Stimulated activated effector memory CD8-positive, alpha-beta T cell treated with anti-CD3 and anti-CD28 coated beads, Interleukin-12 subunit alpha, Interleukin-12 subunit beta, amount 100 ng/mL, for 72 hours (primary cell): ENCODE measurements at regions not wholly inside any gene's neighbourhood (a gene's known extent, or its start where the extent isn't known, plus 50 kb on each side); places are given as distances from the start of the nearest gene placed in this dataset.
"Not testable (repeated sequence)": the region's sequence is repeated elsewhere in the genome, so short reads cannot be mapped to it uniquely, and the experiment has no call there.

ENCODE experiments used
- ATAC-seq: fragments of 150-1000 bp; cut with Tn5 transposase; 2 replicates; pipeline ENCODE4 v1.10.0; 2021
- DNase-seq, 2 donors: peaks; one replicate each; pipeline ENCODE4 v3.0.0; 2021 to 2022; ENCODE audit warnings: low spot score in 2 of 2
- H3K27ac Mint-ChIP-seq: one replicate; pipeline ENCODE4 v1.8.0; 2022; ENCODE audit warnings: mild to moderate bottlenecking, mixed read lengths
- H3K36me3 Mint-ChIP-seq: one replicate; pipeline ENCODE4 v1.8.0; 2022; ENCODE audit warnings: mild to moderate bottlenecking, mixed read lengths
- H3K4me1 Mint-ChIP-seq: one replicate; pipeline ENCODE4 v1.8.0; 2022; ENCODE audit warnings: mixed read lengths
- H3K4me3 Mint-ChIP-seq: one replicate; pipeline ENCODE4 v1.8.0; 2022; ENCODE audit warnings: mild to moderate bottlenecking, mixed read lengths
- H3K9me3 Mint-ChIP-seq: one replicate; pipeline ENCODE4 v1.8.0; 2022; ENCODE audit warnings: mixed read lengths

DNA sequence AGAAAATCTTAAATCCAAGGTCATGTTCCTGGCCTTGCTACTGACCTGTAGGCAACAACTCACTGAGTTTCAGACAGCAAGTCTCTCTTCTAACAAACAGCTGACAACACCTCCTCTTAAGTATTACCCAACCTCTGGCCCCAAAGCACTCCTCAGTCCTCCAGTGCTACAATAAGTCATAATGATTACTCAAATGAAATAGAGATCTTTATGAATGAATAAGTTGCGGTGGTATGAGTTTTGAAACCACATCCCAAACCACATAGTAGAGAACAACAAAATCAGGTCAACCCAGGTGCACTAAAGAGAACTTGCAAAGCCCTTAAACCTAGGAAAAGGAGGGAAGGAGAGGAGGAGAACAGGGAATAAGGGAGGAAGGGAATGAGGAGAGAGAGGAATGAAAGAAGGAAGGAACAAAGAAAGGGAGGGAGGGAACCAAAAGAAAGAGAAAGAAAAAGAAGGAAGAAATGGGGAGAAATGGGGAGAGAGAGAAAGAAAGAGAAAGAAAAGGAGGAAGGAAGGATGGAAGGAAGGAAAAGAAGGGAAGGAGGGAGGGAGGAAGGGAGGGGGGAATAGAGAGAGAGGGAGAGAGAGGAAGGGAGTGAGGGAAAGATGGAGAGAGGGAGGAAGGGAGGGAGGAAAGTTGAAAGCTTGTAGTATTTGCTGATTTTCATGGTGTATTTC lies 142.8 kb upstream of the CALCR start:
- no peak for DNase-seq
- no peak overlapping the region for H3K27ac Mint-ChIP-seq
- no peak overlapping the region for H3K4me3 Mint-ChIP-seq
- H3K4me1 Mint-ChIP-seq = no peaks in the 10 kb centered on the region
- no peaks in the 10 kb centered on the region for H3K36me3 Mint-ChIP-seq
- peaks cover 4% of the 10 kb centered on the region for H3K9me3 Mint-ChIP-seq
- ATAC-seq = peak; percentile 44

- no peak overlapping the region for H3K27ac Mint-ChIP-seq
Measured at GRCh38 chr7:93715234-93715633, 140.7 kb upstream of the CALCR start.

DNA sequence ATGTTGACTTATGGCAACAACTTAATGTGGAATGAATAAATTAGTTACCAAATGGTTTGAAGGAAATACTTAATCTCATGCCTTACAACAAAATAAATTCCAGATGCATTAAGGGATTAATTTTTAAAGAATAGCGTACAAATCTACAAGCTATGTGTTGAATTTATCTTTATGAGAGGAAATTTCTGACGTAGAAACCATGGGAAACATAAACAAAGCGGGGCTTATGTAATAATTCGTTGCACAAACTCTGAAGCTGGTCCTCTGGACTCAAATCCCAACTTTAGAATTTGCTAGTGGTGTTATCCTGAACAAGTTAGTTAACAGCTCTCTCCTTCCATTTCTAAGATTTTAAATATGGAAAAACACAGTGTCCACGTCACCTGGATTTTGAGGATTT lies 137.4 kb upstream of the CALCR start:
- Mint-ChIP-seq H3K4me3 (no peak overlapping the region), H3K4me1 (no peaks in the 10 kb centered on the region), H3K36me3 (no peaks in the 10 kb centered on the region), H3K27ac (no peak overlapping the region), H3K9me3 (no peaks in the 10 kb centered on the region)
- DNase-seq (no peak), ATAC-seq (no peak)

More at GRCh38 chr7:93715234-93715633, 140.7 kb upstream of the CALCR start:
- no peak overlapping the region for H3K4me3 Mint-ChIP-seq
- no peaks in the 10 kb centered on the region for H3K4me1 Mint-ChIP-seq
- ATAC-seq = no peak
- H3K36me3 Mint-ChIP-seq = no peaks in the 10 kb centered on the region
- DNase-seq = no peak
- H3K9me3 Mint-ChIP-seq = peaks cover 4% of the 10 kb centered on the region

DNA sequence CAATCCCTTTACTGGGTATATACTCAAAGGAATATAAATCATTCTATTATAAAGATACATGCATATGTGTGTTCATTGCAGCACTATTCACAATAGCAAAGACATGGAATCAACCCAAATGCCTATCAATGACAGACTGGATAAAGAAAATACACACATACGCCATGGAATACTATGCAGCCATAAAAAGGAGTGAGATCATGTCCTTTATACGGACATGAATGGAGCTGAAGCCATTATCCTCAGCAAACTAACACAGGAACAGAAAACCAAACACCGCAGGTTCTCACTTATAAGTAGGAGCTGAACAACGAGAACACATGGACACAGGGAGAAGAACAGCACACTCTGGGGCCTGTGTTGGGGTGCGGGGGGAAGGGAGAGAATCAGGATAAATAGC lies 133.7 kb upstream of the CALCR start:
- H3K27ac Mint-ChIP-seq, H3K4me1 Mint-ChIP-seq, ATAC-seq, H3K4me3 Mint-ChIP-seq, H3K36me3 Mint-ChIP-seq, H3K9me3 Mint-ChIP-seq, DNase-seq: not testable (repeated sequence)

- Mint-ChIP-seq H3K27ac (no peak overlapping the region), H3K9me3 (no peaks in the 10 kb centered on the region), H3K36me3 (no peaks in the 10 kb centered on the region), H3K4me3 (no peak overlapping the region), H3K4me1 (no peaks in the 10 kb centered on the region)
- DNase-seq (no peak), ATAC-seq (no peak)
Measured at GRCh38 chr7:93707249-93707648, 132.7 kb upstream of the CALCR start.

DNA sequence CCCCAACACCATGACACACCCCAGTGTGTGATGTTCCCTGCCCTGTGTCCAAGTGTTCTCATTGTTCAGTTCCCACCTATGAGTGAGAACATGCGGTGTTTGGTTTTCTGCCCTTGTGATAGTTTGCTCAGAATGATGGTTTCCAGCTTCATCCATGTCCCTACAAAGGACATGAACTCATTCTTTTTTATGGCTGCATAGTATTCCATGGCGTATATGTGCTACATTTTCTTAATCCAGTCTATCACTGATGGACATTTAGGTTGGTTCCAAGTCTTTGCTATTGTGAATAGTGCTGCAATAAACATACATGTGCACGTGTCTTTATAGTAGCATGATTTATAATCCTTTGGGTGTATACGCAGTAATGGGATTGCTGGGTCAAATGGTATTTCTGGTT lies 131.6 kb upstream of the CALCR start:
- H3K9me3 Mint-ChIP-seq, H3K4me1 Mint-ChIP-seq, ATAC-seq, H3K36me3 Mint-ChIP-seq, H3K4me3 Mint-ChIP-seq, DNase-seq, H3K27ac Mint-ChIP-seq: not testable (repeated sequence)

DNA sequence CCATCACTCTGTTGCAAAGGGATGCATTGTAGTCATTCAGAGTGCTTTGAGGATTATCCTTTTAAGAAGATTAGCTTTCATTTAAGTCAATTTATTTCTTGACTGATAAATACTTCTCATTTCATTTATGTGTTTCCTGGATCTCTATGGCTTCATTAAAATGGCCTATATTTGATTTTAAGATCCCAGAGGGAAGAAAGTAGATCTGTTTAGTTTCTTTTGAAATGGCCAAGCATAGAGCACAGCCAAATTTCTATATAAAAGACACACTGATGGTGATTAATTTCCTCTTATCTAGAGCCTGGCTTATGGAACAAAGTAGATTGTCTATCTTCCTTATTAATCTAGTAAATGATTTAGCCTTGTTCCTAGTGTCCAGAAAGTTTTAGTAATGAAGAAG lies 129.7 kb upstream of the CALCR start:
- DNase-seq = no peak
- H3K36me3 Mint-ChIP-seq = no peaks in the 10 kb centered on the region
- no peak for ATAC-seq
- H3K27ac Mint-ChIP-seq = no peak overlapping the region
- no peaks in the 10 kb centered on the region for H3K4me1 Mint-ChIP-seq
- H3K4me3 Mint-ChIP-seq = no peak overlapping the region
- no peaks in the 10 kb centered on the region for H3K9me3 Mint-ChIP-seq

DNA sequence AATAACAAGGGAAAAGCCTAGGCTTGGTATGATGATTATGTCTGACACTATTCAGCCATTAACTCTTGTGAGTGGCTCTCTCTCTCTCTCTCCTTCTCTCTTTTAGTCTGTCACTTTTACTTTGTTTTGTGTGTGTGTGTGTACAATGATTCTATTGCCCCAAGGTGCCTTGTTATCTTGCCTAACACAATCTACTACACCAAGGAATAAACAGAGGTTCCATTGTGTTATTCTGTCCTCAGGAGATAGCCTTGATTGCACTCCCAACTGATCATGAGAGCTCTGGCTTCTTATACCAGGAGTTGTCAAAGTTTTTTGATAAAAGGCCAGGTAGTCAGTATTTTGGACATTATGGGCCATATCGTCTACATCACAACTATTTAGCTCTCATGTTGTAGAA lies 123.4 kb upstream of the CALCR start:
- Mint-ChIP-seq H3K9me3 (no peaks in the 10 kb centered on the region), H3K36me3 (no peaks in the 10 kb centered on the region), H3K4me1 (no peaks in the 10 kb centered on the region), H3K27ac (no peak overlapping the region), H3K4me3 (no peak overlapping the region)
- ATAC-seq (no peak), DNase-seq (no peak)

DNA sequence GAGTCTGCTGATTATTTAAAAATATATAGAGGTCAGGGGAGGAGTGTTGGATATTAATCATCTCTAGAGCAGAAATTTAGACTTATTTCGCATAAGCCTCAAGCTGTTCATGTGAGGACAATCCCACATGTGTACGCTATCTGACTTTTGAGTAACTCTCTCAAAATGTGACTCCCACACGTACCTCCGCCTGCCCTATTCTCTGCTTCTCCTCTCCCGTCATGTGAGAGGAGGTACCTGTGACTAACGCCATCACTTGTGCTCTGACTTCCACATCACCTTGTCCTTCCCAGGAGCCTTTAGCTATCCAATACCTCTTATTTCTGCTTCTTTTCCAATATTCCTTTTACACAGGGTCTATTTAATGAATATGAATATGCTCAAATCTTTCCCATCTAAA lies 119.3 kb upstream of the CALCR start:
- no peak for DNase-seq
- ATAC-seq = no peak
- no peaks in the 10 kb centered on the region for H3K9me3 Mint-ChIP-seq
- no peaks in the 10 kb centered on the region for H3K4me1 Mint-ChIP-seq
- H3K27ac Mint-ChIP-seq = no peak overlapping the region
- no peaks in the 10 kb centered on the region for H3K36me3 Mint-ChIP-seq
- H3K4me3 Mint-ChIP-seq = no peak overlapping the region

- ATAC-seq (no peak), DNase-seq (no peak)
- Mint-ChIP-seq H3K36me3 (no peaks in the 10 kb centered on the region), H3K9me3 (no peaks in the 10 kb centered on the region), H3K27ac (no peak overlapping the region), H3K4me1 (no peaks in the 10 kb centered on the region), H3K4me3 (no peak overlapping the region)
Measured at GRCh38 chr7:93690021-93690420, 115.5 kb upstream of the CALCR start.

GRCh38 chr7:93678185-93678584 lies 103.7 kb upstream of the CALCR start:
- DNase-seq (no peak), ATAC-seq (no peak)
- Mint-ChIP-seq H3K4me3 (no peak overlapping the region), H3K9me3 (peaks cover 4% of the 10 kb centered on the region), H3K27ac (no peak overlapping the region), H3K4me1 (no peaks in the 10 kb centered on the region), H3K36me3 (no peaks in the 10 kb centered on the region)

DNA sequence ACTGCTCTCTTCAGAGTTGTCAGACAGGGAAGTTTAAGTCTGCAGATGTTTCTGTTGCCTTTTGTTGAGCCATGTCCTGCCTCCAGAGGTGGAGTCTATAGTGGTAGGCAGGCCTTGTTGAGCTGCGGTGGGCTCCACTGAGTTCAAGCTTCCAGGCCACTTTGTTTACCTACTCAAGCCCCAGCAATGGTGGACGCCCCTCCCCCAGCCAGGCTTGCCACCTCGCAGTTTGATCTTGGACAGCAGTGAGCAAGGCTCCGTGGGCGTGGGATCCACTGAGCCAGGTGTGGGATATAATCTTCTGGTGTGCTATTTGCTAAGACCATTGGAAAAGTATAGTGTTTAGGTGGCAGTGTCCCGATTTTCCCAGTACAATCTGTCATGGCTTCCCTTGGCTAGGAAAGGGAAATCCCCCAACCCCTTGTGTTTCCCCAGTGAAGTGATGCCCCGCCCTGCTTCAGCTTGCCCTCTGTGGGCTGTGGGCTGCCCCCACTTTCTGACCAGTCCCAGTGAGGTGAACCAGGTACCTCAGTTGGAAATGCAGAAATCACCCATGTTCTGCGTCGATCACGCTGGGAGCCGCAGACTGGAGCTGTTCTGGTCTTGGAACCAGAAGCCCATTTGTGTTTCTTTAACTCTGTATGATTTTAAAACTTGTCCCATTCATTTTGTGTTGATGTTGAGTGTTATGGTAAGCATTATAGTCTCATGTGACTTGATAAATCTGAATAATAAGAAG lies 89.2 kb upstream of the CALCR start:
- H3K4me3 Mint-ChIP-seq = no peak overlapping the region
- peaks cover 9% of the 10 kb centered on the region for H3K9me3 Mint-ChIP-seq
- no peaks in the 10 kb centered on the region for H3K4me1 Mint-ChIP-seq
- no peak for DNase-seq
- no peak overlapping the region for H3K27ac Mint-ChIP-seq
- no peak for ATAC-seq
- no peaks in the 10 kb centered on the region for H3K36me3 Mint-ChIP-seq

DNA sequence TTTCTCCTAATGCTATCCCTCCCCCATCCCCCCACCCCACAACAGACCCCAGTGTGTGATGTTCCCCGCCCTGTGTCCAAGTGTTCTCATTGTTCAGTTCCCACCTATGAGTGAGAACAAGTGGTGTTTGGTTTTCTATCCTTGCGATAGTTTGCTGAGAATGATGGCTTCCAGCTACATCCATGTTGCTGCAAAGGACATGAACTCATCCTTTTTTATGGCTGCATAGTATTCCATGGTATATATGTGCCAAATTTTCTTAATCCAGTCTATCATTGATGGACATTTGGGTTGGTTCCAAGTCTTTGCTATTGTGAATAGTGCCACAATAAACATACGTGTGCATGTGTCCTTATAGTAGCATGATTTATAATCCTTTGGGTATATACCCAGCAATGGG lies 83.6 kb upstream of the CALCR start:
- not testable (repeated sequence) for H3K4me3 Mint-ChIP-seq, H3K4me1 Mint-ChIP-seq, H3K9me3 Mint-ChIP-seq, H3K36me3 Mint-ChIP-seq, H3K27ac Mint-ChIP-seq, DNase-seq, ATAC-seq

DNA sequence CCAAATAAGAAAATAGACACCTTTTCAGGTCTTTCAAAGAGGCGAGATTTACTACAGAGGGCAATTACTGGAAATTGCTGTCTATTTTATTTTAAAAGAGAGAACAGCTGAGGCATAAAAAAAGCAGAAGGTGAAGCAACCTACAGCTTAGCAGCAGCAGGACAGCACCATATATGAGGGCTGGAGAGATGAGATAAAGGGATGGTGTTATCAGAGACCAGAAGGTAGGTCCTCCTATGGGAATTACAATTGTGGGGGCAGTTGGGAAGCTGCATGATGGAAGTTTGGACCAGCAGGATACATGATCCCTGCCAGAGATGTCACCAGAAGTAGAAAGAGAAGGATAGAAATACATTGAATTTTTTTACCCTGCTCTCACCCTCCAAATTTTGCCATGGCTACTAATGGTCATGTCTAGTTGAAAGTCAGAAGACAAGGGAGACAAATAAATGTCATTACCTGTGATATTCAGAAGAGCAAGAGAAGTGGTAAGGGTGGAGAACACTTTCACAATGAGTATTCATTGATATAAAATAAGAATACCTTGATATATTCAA lies 77.2 kb upstream of the CALCR start:
- Mint-ChIP-seq H3K9me3 (no peaks in the 10 kb centered on the region), H3K4me3 (no peak overlapping the region), H3K27ac (no peak overlapping the region), H3K4me1 (no peaks in the 10 kb centered on the region), H3K36me3 (no peaks in the 10 kb centered on the region)
- ATAC-seq (no peak), DNase-seq (no peak)

- Mint-ChIP-seq H3K9me3 (no peaks in the 10 kb centered on the region), H3K36me3 (no peaks in the 10 kb centered on the region), H3K4me1 (no peaks in the 10 kb centered on the region), H3K27ac (no peak overlapping the region), H3K4me3 (no peak overlapping the region)
- no peak for ATAC-seq
- DNase-seq = no peak
Measured at GRCh38 chr7:93646538-93646937, 72.0 kb upstream of the CALCR start.

DNA sequence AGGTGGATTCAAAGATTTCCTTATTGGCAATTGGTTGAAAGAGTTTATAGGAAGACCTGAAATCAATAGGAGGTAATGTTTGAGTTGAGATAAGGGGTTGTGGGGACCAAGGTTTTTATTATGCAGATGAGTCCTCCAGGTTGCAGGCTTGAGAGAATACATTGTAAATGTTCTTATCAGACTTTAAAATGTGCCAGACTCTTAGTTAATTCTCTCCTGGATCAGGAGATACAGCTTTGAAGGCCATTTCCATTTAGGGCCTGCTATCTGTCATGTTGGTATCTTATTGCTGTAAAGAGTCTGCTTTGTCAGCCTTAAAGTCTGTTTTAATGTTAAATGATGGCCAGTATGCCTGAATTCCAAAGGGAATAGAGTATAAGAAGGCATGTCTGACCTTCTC lies 61.8 kb upstream of the CALCR start:
- Mint-ChIP-seq H3K4me3 (no peak overlapping the region), H3K4me1 (no peaks in the 10 kb centered on the region), H3K36me3 (no peaks in the 10 kb centered on the region), H3K9me3 (no peaks in the 10 kb centered on the region), H3K27ac (no peak overlapping the region)
- ATAC-seq (no peak), DNase-seq (no peak)
